ENCODE measurements at regions not wholly inside any gene's neighbourhood (a gene's known extent, or its start where the extent isn't known, plus 50 kb on each side); places are given as distances from the start of the nearest gene placed in this dataset.

GRCh38 chr5:73997960-73998359 is 372.0 kb downstream of the ARHGEF28 start:
- DNase-seq = no peak

GRCh38 chr5:73996151-73996755 is 370.3 kb downstream of the ARHGEF28 start:
- no peak for DNase-seq

GRCh38 chr5:73994963-73995362 is 369.0 kb downstream of the ARHGEF28 start:
- DNase-seq = no peak
